ENCODE measurements at regions not wholly inside any gene's neighbourhood (a gene's known extent, or its start where the extent isn't known, plus 50 kb on each side); places are given as distances from the start of the nearest gene placed in this dataset.

GRCh38 chr5:12911156-12911555 lies 1006.9 kb upstream of the CTNND2 start:
- TF ChIP-seq CTCF (conservative IDR thresholded peaks at IDR 0.05), result no peak
- no peak for TF ChIP-seq ZFX (IDR thresholded peaks at IDR 0.05)
